ENCODE measurements at regions not wholly inside any gene's neighbourhood (a gene's known extent, or its start where the extent isn't known, plus 50 kb on each side); places are given as distances from the start of the nearest gene placed in this dataset.

- no peaks in the 10 kb centered on the region for H3K4me1 Mint-ChIP-seq (ENCODE audit: low read depth, unreplicated experiment)
- no peaks in the 10 kb centered on the region for H3K27me3 Mint-ChIP-seq (ENCODE audit: unreplicated experiment)
- TF ChIP-seq, protein P1, sequence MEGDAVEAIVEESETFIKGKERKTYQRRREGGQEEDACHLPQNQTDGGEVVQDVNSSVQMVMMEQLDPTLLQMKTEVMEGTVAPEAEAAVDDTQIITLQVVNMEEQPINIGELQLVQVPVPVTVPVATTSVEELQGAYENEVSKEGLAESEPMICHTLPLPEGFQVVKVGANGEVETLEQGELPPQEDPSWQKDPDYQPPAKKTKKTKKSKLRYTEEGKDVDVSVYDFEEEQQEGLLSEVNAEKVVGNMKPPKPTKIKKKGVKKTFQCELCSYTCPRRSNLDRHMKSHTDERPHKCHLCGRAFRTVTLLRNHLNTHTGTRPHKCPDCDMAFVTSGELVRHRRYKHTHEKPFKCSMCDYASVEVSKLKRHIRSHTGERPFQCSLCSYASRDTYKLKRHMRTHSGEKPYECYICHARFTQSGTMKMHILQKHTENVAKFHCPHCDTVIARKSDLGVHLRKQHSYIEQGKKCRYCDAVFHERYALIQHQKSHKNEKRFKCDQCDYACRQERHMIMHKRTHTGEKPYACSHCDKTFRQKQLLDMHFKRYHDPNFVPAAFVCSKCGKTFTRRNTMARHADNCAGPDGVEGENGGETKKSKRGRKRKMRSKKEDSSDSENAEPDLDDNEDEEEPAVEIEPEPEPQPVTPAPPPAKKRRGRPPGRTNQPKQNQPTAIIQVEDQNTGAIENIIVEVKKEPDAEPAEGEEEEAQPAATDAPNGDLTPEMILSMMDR (IDR thresholded peaks at IDR 0.05; ENCODE audit: partially characterized antibody, unreplicated experiment) = no peak
- H3K4me3 Mint-ChIP-seq (ENCODE audit: unreplicated experiment) = no peak overlapping the region
- H3K9me3 Mint-ChIP-seq (ENCODE audit: unreplicated experiment) = no peaks in the 10 kb centered on the region
- no peak for DNase-seq
- H3K27ac Mint-ChIP-seq (ENCODE audit: unreplicated experiment) = no peak overlapping the region
- H3K36me3 Mint-ChIP-seq (ENCODE audit: unreplicated experiment) = no peaks in the 10 kb centered on the region
Observed at GRCh38 chr3:167913219-167913835, 177.8 kb downstream of the SERPINI1 start.

DNA sequence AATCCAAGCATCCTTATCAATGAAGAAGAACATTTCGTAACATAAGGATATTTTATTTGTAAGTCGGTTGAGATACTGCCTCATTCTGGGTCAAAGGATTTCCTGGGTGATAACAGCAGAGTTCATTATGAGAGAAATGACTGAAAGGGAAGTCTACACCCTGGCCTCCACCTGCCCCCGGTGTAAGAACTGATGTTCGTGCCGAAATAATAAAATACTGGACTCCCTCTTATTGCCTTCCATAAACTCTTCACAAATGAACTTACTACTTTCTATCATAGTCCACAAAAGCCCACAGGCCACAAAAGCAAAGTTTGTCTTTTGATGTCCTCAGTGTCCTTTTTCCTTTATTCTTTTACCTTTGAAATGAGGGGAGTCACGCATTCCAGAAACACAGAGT lies 174.4 kb downstream of the SERPINI1 start:
- Mint-ChIP-seq H3K9me3 (ENCODE audit: unreplicated experiment) (no peaks in the 10 kb centered on the region), H3K4me3 (ENCODE audit: unreplicated experiment) (no peak overlapping the region), H3K27ac (ENCODE audit: unreplicated experiment) (no peak overlapping the region), H3K27me3 (ENCODE audit: unreplicated experiment) (no peaks in the 10 kb centered on the region), H3K36me3 (ENCODE audit: unreplicated experiment) (no peaks in the 10 kb centered on the region), H3K4me1 (ENCODE audit: low read depth, unreplicated experiment) (no peaks in the 10 kb centered on the region)
- TF ChIP-seq, protein P1 (IDR thresholded peaks at IDR 0.05; ENCODE audit: partially characterized antibody, unreplicated experiment) = no peak
- no peak for DNase-seq

DNA sequence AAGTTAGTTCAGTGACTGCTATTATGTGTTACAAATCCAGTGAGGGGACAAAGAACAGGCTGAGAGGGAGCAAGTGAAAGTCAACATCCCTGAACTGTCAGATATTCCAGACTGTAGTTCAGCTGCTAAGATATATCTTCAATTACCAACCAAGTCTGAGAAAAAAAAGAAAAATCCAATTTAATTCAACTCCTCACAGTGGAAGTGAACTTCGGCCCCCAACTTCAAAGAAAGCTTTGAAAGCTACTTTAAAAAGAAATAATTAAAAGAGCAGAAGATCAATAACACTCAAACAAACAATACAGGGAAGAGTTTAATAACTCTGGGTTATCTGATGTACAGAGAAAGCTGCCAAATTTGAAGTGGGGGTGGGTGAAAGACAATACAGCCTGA lies 174.0 kb downstream of the SERPINI1 start:
- no peaks in the 10 kb centered on the region for H3K27me3 Mint-ChIP-seq (ENCODE audit: unreplicated experiment)
- no peak for DNase-seq
- no peaks in the 10 kb centered on the region for H3K36me3 Mint-ChIP-seq (ENCODE audit: unreplicated experiment)
- TF ChIP-seq, protein P1 (IDR thresholded peaks at IDR 0.05; ENCODE audit: partially characterized antibody, unreplicated experiment) = no peak
- H3K4me3 Mint-ChIP-seq (ENCODE audit: unreplicated experiment) = no peak overlapping the region
- no peaks in the 10 kb centered on the region for H3K4me1 Mint-ChIP-seq (ENCODE audit: low read depth, unreplicated experiment)
- no peaks in the 10 kb centered on the region for H3K9me3 Mint-ChIP-seq (ENCODE audit: unreplicated experiment)
- H3K27ac Mint-ChIP-seq (ENCODE audit: unreplicated experiment) = no peak overlapping the region

GRCh38 chr3:167908746-167909503 lies 173.4 kb downstream of the SERPINI1 start:
- no peaks in the 10 kb centered on the region for H3K4me1 Mint-ChIP-seq (ENCODE audit: low read depth, unreplicated experiment)
- no peaks in the 10 kb centered on the region for H3K9me3 Mint-ChIP-seq (ENCODE audit: unreplicated experiment)
- no peaks in the 10 kb centered on the region for H3K36me3 Mint-ChIP-seq (ENCODE audit: unreplicated experiment)
- no peak overlapping the region for H3K27ac Mint-ChIP-seq (ENCODE audit: unreplicated experiment)
- H3K4me3 Mint-ChIP-seq (ENCODE audit: unreplicated experiment) = no peak overlapping the region
- TF ChIP-seq, protein P1 (IDR thresholded peaks at IDR 0.05; ENCODE audit: partially characterized antibody, unreplicated experiment) = no peak
- no peak for DNase-seq
- H3K27me3 Mint-ChIP-seq (ENCODE audit: unreplicated experiment) = no peaks in the 10 kb centered on the region

DNA sequence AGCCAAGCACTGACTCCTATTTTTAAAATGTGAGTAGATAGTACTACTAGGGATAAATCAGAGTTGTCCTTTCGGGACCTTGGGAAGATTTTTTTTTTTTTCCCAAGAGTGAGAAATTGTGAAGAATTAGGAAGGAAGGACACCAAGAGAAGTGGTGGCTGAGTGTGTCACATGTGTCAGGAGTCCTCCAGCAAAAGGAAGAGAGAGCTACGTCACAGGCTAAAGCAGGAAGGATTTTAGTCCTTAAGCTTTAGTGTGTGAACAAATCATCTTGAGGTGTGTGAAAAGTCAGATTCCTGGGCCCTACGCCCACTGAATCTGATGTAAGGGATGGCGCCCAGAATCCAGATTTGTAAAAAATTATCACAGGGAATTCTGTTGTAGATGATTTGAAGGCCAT lies 172.7 kb downstream of the SERPINI1 start:
- Mint-ChIP-seq H3K27ac (ENCODE audit: unreplicated experiment) (no peak overlapping the region), H3K4me1 (ENCODE audit: low read depth, unreplicated experiment) (no peaks in the 10 kb centered on the region), H3K36me3 (ENCODE audit: unreplicated experiment) (no peaks in the 10 kb centered on the region)

More for the DNA sequence above, 172.7 kb downstream of the SERPINI1 start:
- Mint-ChIP-seq H3K27me3 (ENCODE audit: unreplicated experiment) (no peaks in the 10 kb centered on the region), H3K4me3 (ENCODE audit: unreplicated experiment) (no peak overlapping the region), H3K9me3 (ENCODE audit: unreplicated experiment) (no peaks in the 10 kb centered on the region)
- TF ChIP-seq, protein P1 (IDR thresholded peaks at IDR 0.05; ENCODE audit: partially characterized antibody, unreplicated experiment) = no peak
- DNase-seq = no peak
